ENCODE measurements at regions not wholly inside any gene's neighbourhood (a gene's known extent, or its start where the extent isn't known, plus 50 kb on each side); places are given as distances from the start of the nearest gene placed in this dataset.
"Not testable (repeated sequence)": the region's sequence is repeated elsewhere in the genome, so short reads cannot be mapped to it uniquely, and the experiment has no call there.

DNA sequence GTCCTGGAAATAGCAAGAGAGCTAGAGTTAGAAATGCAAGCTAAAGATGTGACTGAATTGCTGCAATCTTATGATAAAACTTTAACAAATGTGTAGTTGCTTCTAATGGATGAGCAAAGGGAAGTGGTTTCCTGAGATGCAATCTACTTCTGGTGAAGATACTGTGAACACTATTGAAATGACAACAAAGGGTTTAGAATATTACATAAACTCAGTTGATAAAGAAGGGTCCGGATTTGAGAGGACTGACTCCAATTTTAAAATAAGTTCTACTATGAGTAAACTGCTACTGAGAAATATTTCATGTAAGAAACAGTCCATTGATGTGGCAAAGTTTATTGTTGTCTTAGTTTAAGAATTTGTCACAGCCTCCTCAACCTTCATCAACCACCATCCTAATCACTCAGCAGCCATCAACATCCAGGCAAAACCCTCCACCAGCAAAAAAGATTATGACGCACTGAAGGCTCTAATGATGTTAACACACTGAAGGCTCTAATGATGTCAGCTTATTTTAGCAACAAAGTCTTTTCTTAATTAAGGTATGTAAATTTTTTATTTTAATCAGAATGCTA, 376.2 kb downstream of the CDH10 start:
- H3K4me1 ChIP-seq: no peaks in the 10 kb centered on the region
- no peaks in the 10 kb centered on the region for H3K27me3 ChIP-seq
- H3K36me3 ChIP-seq: no peaks in the 10 kb centered on the region
- H3K4me3 ChIP-seq: no peak overlapping the region
- DNase-seq: no peak
- peaks cover 0 to 11% (median 0%) of the 10 kb centered on the region in 4 donors for H3K9me3 ChIP-seq
- 73 to 94% (median 82%) methylated on average over 2 of the region's 2 CpGs for whole genome bisulfite sequencing, 5 donors
- TF ChIP-seq, protein P1, sequence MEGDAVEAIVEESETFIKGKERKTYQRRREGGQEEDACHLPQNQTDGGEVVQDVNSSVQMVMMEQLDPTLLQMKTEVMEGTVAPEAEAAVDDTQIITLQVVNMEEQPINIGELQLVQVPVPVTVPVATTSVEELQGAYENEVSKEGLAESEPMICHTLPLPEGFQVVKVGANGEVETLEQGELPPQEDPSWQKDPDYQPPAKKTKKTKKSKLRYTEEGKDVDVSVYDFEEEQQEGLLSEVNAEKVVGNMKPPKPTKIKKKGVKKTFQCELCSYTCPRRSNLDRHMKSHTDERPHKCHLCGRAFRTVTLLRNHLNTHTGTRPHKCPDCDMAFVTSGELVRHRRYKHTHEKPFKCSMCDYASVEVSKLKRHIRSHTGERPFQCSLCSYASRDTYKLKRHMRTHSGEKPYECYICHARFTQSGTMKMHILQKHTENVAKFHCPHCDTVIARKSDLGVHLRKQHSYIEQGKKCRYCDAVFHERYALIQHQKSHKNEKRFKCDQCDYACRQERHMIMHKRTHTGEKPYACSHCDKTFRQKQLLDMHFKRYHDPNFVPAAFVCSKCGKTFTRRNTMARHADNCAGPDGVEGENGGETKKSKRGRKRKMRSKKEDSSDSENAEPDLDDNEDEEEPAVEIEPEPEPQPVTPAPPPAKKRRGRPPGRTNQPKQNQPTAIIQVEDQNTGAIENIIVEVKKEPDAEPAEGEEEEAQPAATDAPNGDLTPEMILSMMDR (IDR thresholded peaks at IDR 0.05): no peak
- TF ChIP-seq POLR2A (IDR thresholded peaks at IDR 0.05) (no peak), EP300 (IDR thresholded peaks at IDR 0.05) (no peak), POLR2AphosphoS5 (IDR thresholded peaks at IDR 0.05) (no peak)
- intact Hi-C loops (cut with DNase I; ENCODE audit: low total_unique reads): no loop called here
- H3K27ac ChIP-seq: no peak overlapping the region

DNA sequence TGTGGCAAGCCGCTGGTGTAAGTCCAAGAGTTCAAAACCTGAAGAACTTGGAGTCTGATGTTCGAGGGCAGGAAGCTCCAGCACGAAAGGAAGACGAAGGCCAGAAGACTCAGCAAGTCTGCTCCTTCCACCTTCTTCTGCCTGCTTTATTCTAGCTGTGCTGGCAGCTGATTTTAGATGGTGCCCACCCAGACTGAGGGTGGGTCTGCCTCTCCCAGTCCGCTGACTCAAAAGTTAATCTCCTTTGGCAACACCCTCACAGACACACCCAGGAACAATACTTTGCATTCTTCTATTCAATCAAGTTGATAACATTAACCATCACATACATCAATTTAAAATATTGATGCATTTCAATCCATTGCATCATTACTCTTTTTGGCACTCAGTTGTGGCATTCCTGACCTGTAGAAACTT, 373.1 kb downstream of the CDH10 start:
- H3K27me3 ChIP-seq; H3K4me3 ChIP-seq; H3K4me1 ChIP-seq; H3K27ac ChIP-seq; H3K9me3 ChIP-seq; H3K36me3 ChIP-seq; intact Hi-C loops (cut with DNase I; ENCODE audit: low total_unique reads); DNase-seq: not testable (repeated sequence)
- 74 to 86% (median 79%) methylated on average over 5 of the region's 5 CpGs for WGBS, 5 donors

DNA sequence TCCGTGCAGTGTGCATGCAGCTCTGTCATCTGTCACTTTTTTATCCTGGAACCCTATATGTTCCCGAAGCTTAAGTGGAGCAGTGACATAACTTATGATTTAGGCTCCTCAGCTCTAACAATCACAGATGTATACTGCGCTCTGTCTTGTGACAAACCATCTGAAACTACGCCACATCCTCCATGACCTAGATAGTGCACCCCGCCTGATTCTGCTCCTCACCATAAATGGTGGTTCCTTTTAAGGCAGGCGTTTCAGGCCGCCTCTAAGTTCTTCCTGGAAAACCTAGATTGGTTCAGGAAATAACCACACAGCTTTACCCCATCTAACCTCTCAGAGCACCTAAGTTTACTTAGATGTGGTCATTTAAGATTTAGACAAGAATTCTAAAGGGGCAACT, 372.0 kb downstream of the CDH10 start:
- Histone ChIP-seq H3K27me3 (no peaks in the 10 kb centered on the region), H3K4me1 (no peaks in the 10 kb centered on the region), H3K9me3 (no peaks in the 10 kb centered on the region), H3K36me3 (no peaks in the 10 kb centered on the region), H3K27ac (no peak overlapping the region), H3K4me3 (no peak overlapping the region)
- peak in 1 of 2 donors; percentile 4 for DNase-seq
- intact Hi-C loops (cut with DNase I; ENCODE audit: low total_unique reads): no loop called here
- TF ChIP-seq POLR2A (IDR thresholded peaks at IDR 0.05) (no peak), EP300 (IDR thresholded peaks at IDR 0.05) (no peak), POLR2AphosphoS5 (IDR thresholded peaks at IDR 0.05) (no peak)
- TF ChIP-seq, protein P1 (IDR thresholded peaks at IDR 0.05): no peak
- 84 to 90% (median 89%) methylated on average over 7 of the region's 7 CpGs for WGBS, 5 donors

DNA sequence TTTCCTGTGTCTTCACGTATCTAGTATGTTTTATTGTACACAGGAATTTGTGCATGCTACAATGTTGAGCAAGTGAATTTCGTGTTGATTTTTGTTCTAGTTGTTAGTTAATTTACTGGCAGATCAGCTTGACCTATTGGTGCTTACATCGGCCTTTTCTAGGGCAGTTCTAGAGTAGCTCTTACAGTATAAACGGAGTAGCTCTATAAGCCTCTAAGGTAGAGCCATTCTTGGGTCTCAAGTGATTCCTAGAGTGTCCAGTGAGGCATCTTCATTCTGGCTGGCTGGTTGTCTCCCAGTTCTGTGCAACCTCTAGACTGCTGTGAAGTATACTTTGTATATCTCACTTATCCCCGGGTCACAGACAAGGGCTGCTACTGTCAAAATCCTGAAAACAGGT, 364.6 kb downstream of the CDH10 start:
- TF ChIP-seq, protein P1 (IDR thresholded peaks at IDR 0.05): no peak
- TF ChIP-seq POLR2A (IDR thresholded peaks at IDR 0.05): no peak
- no peak for TF ChIP-seq EP300 (IDR thresholded peaks at IDR 0.05)
- no peak for TF ChIP-seq POLR2AphosphoS5 (IDR thresholded peaks at IDR 0.05)
- intact Hi-C loops (cut with DNase I; ENCODE audit: low total_unique reads): no loop called here
- Histone ChIP-seq H3K9me3 (no peaks in the 10 kb centered on the region), H3K27me3 (no peaks in the 10 kb centered on the region), H3K36me3 (no peaks in the 10 kb centered on the region), H3K4me1 (no peaks in the 10 kb centered on the region), H3K4me3 (no peak overlapping the region), H3K27ac (no peak overlapping the region)
- WGBS, 5 donors: 49 to 68% (median 66%) methylated on average over 5 of the region's 5 CpGs
- DNase-seq: no peak

DNA sequence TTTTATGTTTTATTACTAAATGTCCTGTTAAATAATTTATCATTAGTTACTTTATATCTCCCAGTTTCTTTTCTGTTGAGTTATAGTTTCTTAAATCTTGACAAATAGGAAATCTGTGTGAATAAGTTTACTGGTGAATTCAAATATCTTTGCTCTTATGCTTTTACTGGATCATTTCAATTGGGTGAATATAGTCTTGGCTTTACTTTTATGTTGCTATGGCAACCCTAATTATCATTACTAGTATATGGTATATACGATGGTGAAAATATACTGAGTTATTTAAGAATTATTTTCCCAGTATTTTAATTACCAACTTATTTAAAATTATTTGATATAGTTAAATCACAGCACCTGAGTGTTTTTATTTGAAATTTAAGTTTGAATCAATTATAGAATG, 363.0 kb downstream of the CDH10 start:
- WGBS, 5 donors: 25 to 75% (median 63%) methylated on average over 1 of the region's 1 CpG
- intact Hi-C loops (cut with DNase I; ENCODE audit: low total_unique reads): no loop called here
- no peaks in the 10 kb centered on the region for H3K36me3 ChIP-seq
- no peak overlapping the region for H3K4me3 ChIP-seq
- no peaks in the 10 kb centered on the region for H3K27me3 ChIP-seq
- TF ChIP-seq, protein P1 (IDR thresholded peaks at IDR 0.05): no peak
- no peak for TF ChIP-seq EP300 (IDR thresholded peaks at IDR 0.05)
- TF ChIP-seq POLR2AphosphoS5 (IDR thresholded peaks at IDR 0.05): no peak
- TF ChIP-seq POLR2A (IDR thresholded peaks at IDR 0.05): no peak
- H3K9me3 ChIP-seq: no peaks in the 10 kb centered on the region
- DNase-seq: no peak
- H3K4me1 ChIP-seq: no peaks in the 10 kb centered on the region
- H3K27ac ChIP-seq: no peak overlapping the region
